Ovary (tissue), 3 donors: ENCODE measurements at regions not wholly inside any gene's neighbourhood (a gene's known extent, or its start where the extent isn't known, plus 50 kb on each side); places are given as distances from the start of the nearest gene placed in this dataset.

ENCODE experiments used
- CTCF ChIP-seq, 3 donors: fragments of 450-650 bp in 2 of 3; fragments of 200-600 bp in 1 of 3; IDR thresholded peaks; one replicate each; pipeline versions ENCODE4 v1.5.1 to v1.8.0; 2016 to 2022; ENCODE audit warnings: antibody characterized with exemption in 3 of 3, mild to moderate bottlenecking in 1 of 3
- POLR2A ChIP-seq: fragments of 450-650 bp; IDR thresholded peaks from one replicate; pipeline ENCODE4 v1.6.1; 2017; ENCODE audit warnings: antibody characterized with exemption, mild to moderate bottlenecking, moderate library complexity
- donor health status: DM: no; HTN: no; CAD: no.

DNA sequence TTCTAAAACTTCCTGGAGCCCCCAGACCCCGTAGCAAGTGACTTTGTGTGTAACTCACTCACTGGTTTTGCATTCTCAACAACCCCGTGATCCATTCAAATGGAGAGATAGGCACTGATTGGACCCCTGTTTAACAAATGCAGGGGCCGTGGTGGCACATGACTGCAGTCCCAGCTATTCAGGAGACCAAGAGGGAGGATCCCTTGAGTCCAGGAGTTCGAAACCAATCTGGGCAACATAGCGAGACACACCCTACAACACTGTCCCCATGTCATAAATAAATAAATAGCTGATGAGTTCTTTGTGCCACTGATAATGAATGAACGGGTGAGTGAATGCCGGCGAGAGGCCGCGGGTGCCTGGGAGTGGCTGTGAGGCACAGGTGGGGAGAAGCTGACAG is 59.4 kb upstream of the PAX7 start:
- no peak for TF ChIP-seq CTCF (IDR thresholded peaks at IDR 0.05)
- TF ChIP-seq POLR2A = no peak
